Aorta (tissue), 5 donors: ENCODE measurements at regions not wholly inside any gene's neighbourhood (a gene's known extent, or its start where the extent isn't known, plus 50 kb on each side); places are given as distances from the start of the nearest gene placed in this dataset.
"Not testable (repeated sequence)": the region's sequence is repeated elsewhere in the genome, so short reads cannot be mapped to it uniquely, and the experiment has no call there.

ENCODE experiments used
- ATAC-seq: fragments of 200-7000 bp; cut with Tn5 transposase; one replicate; pipeline ENCODE4 v1.9.1; 2022; ENCODE audit warnings: moderate library complexity; ENCODE audit not compliant: low FRiP score
- DNase-seq, 2 donors: peaks; one replicate each; pipeline ENCODE4 v3.0.0-alpha.2; 2020
- H3K27ac ChIP-seq, 2 donors: one replicate each; pipeline ENCODE4 v1.5.1; 2013; ENCODE audit warnings: low read length in 2 of 2, mild to moderate bottlenecking in 2 of 2, moderate library complexity in 2 of 2, control low read depth in 1 of 2, inconsistent platforms in 1 of 2, low read depth in 1 of 2
- H3K27me3 ChIP-seq, 2 donors: one replicate each; pipeline ENCODE4 v1.6.1; 2013; ENCODE audit warnings: control low read depth in 1 of 2, low read length in 1 of 2, mild to moderate bottlenecking in 1 of 2, moderate library complexity in 1 of 2; ENCODE audit not compliant: insufficient read depth in 2 of 2, control insufficient read depth in 1 of 2
- H3K36me3 ChIP-seq, 2 donors: one replicate each; pipeline ENCODE4 v1.6.1; 2013; ENCODE audit warnings: control low read depth in 1 of 2, low read length in 1 of 2, mild to moderate bottlenecking in 1 of 2; ENCODE audit not compliant: insufficient read depth in 2 of 2, control insufficient read depth in 1 of 2
- H3K4me1 ChIP-seq, 2 donors: one replicate each; pipeline ENCODE4 v1.6.1; 2013; ENCODE audit warnings: low read length in 2 of 2, control low read depth in 1 of 2, mild to moderate bottlenecking in 1 of 2, moderate library complexity in 1 of 2; ENCODE audit not compliant: insufficient read depth in 2 of 2, control insufficient read depth in 1 of 2
- H3K4me3 ChIP-seq, 2 donors: one replicate each; pipeline ENCODE4 v1.5.1; 2013; ENCODE audit warnings: low read length in 2 of 2, control low read depth in 1 of 2, mild to moderate bottlenecking in 1 of 2
- H3K9me3 ChIP-seq: one replicate; pipeline ENCODE4 v1.6.1; 2013; ENCODE audit warnings: mild to moderate bottlenecking, low read length; ENCODE audit not compliant: control insufficient read depth
- WGBS, 2 donors: extraction: QIAGEN DNeasy Blood & Tissue Kit; methylation state at CpG; one replicate each; pipeline ENCODE4 v1.1.7; 2013; 5-methylcytosine and 5-hydroxymethylcytosine counted together
- intact Hi-C, 2 donors: fragments of 100-400 bp; cut with DNase I; formaldehyde crosslinking; loops; one replicate each; pipeline versions ENCODE4 v1.14.2 to v1.15.0; 2022
- donor health status: healthy with polysubstance abuse.
- donor health status: Bipolar disorder and iron deficiency.
- donor health status: DM: no; HTN: no; CAD: no.
- donor health status: DM: no; HTN: no; CAD: no.
- donor health status: DM: yes; HTN: yes; CAD: no.

DNA sequence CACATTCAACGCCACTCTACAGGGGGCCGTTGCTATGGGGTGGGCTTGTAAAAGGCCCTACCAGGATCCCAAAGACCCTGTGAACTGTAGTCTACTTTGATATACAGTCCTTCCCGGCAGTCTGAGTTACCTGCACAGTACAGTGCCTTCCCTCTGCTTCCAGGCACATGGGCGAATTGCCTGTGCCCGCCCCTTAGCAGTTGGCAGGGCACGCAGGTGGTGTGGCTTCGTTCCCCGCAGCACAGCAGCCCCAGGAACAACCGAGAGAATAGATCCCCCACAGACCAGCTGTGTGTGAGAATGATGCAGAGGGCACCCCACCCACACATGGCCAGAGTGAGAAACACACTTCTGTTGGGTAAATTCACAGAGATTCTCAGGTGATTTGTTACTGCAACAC is 60.6 kb downstream of the MRPL57 start:
- 76 to 81% methylated on average over 9 of the region's 9 CpGs for WGBS, 2 donors
- DNase-seq, result no peak
- no peaks in the 10 kb centered on the region for H3K4me1 ChIP-seq
- intact Hi-C loops, result no loop called here
- no peaks in the 10 kb centered on the region for H3K27me3 ChIP-seq
- no peak overlapping the region for H3K27ac ChIP-seq
- H3K36me3 ChIP-seq, result no peaks in the 10 kb centered on the region
- H3K9me3 ChIP-seq, result no peaks in the 10 kb centered on the region
- H3K4me3 ChIP-seq, result no peak overlapping the region
- no peak for ATAC-seq

DNA sequence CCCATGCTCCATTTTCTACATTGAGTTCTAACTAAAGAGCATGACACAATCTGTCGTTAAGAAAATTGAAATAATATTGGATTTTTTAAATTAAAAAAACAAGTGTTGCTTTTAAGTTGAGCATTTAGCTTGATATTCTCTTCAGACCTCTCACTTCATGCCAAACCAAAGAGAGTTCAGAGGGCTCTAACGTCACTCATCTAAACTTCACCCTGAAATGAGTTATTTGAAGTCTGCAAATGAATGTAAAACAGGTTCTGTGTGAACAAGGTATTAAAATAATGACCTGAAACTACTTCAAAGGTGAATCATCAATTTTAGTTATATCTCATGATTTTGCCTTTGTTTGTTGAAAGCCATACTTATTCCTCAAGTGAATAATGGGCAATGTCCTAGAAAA is 61.8 kb downstream of the MRPL57 start:
- WGBS, 2 donors, result 46 to 61% methylated on average over 2 of the region's 2 CpGs
- ATAC-seq, result no peak
- Histone ChIP-seq H3K36me3 (no peaks in the 10 kb centered on the region), H3K27ac (no peak overlapping the region), H3K9me3 (no peaks in the 10 kb centered on the region), H3K4me1 (no peaks in the 10 kb centered on the region), H3K4me3 (no peak overlapping the region), H3K27me3 (no peaks in the 10 kb centered on the region)
- intact Hi-C loops, result no loop called here
- DNase-seq, result no peak

DNA sequence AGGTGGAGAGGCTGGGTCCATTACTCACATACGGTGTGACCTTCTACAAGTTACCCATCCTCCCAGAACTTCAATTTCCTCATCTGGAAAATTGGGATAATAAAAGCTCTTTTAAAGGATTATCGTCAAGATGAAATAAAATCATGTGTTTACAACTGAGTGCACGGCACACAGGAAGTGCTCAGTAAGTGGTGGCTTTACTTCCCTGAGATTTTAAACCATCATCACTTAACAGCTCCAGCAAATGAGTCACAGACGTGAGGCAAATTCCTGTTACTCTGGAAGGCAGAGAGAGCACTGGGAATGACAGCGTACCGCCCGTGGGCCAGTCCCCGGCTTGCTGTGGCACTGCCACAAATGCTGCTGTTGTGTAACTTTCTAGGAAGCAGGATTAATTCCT is 64.1 kb downstream of the MRPL57 start:
- Histone ChIP-seq H3K27ac (no peak overlapping the region), H3K9me3 (no peaks in the 10 kb centered on the region), H3K4me1 (no peaks in the 10 kb centered on the region), H3K4me3 (no peak overlapping the region), H3K27me3 (no peaks in the 10 kb centered on the region), H3K36me3 (no peaks in the 10 kb centered on the region)
- DNase-seq, result no peak
- WGBS, 2 donors, result 23 to 38% methylated on average over 8 of the region's 8 CpGs
- intact Hi-C loops, result no loop called here
- ATAC-seq, result peak; percentile 36

DNA sequence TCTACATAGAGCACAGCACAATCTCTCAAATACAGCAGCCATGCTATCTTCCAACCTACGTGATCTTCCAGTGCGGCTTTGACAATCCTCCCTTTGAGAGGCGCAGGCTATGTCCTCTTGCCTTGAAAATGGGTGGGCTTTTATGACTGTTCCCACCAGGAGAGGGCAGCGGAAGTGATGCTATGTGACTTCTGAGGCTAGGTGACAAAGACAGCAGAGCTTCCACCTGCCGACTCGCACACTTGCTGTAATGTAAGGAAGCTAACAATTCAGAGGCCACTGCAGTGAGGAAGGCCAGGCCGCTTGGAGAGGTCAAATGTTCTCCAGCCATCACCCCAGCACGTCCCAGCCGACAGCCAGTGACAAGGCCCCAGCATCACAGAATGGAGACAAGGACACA is 65.8 kb downstream of the MRPL57 start:
- H3K9me3 ChIP-seq, result no peaks in the 10 kb centered on the region
- H3K4me1 ChIP-seq, result no peaks in the 10 kb centered on the region
- no peaks in the 10 kb centered on the region for H3K36me3 ChIP-seq
- 82% methylated on average over 9 of the region's 9 CpGs for WGBS, 2 donors
- H3K4me3 ChIP-seq, result no peak overlapping the region
- intact Hi-C loops, result no loop called here
- no peak for DNase-seq
- no peak overlapping the region for H3K27ac ChIP-seq
- H3K27me3 ChIP-seq, result no peaks in the 10 kb centered on the region
- no peak for ATAC-seq

DNA sequence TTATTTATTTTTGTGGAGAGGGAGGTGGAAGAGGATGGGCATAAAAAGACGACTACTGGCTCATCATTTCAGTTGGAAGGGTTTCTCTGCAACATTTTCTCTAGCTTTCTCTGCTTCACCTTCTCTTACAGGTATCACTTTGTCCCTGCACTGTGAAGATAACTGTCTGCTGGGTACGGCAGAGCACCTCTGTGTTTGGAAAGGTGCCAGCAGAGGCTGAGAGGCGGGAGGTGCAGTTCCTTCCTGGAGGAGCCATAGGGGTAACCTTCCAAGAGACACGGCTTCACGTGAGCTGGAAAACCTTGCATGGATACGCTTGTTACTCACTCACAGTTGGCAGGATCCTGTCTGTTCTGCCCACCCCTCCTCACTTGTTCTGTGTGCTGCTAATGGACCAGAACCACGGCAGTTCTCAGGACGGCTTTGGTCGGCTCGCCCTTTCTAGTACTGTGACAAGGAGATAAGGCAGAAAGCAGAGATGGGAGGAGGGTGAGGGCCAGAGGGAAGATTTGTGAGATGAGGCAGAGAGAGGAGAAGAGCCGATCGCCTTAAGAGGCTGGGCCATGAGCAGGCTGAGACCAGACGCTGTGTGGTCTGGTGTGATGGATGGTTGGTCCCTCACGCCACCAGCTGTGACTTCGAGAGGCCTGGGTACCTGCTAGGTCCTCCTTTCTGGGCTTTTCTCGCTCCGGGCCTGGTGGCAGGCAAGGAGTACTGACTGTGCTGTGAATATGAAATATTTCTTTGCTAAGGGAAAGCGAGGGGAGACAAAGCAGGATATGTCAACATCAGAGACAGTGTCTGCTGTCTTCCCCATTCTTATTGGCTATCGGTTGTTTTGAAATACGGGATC is 66.8 kb downstream of the MRPL57 start:
- H3K27ac ChIP-seq, result no peak overlapping the region
- intact Hi-C loops, result no loop called here
- no peak overlapping the region for H3K4me3 ChIP-seq
- 51 to 55% methylated on average over 20 of the region's 20 CpGs for WGBS, 2 donors
- no peaks in the 10 kb centered on the region for H3K36me3 ChIP-seq
- H3K4me1 ChIP-seq, result no peaks in the 10 kb centered on the region
- H3K27me3 ChIP-seq, result no peaks in the 10 kb centered on the region
- DNase-seq (no peak), ATAC-seq (peak; percentile 45)
- H3K9me3 ChIP-seq, result no peaks in the 10 kb centered on the region

DNA sequence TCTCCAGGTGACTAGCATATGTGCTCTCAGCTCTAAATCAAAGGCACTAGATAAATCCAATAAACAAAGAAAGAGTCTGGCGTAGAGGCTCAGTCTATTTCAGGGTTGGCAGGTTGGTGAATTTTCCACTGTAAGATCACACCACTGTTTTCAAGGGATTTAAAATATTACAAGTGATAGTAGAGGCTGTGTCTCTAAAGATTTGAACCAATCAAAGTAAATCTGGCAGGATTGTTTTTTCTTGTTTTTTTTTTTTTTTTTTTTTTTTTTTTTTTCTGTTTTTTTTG is 67.4 kb downstream of the MRPL57 start:
- 12 to 18% methylated on average over 1 of the region's 1 CpG for WGBS, 2 donors
- H3K36me3 ChIP-seq, H3K4me3 ChIP-seq, H3K4me1 ChIP-seq, H3K27ac ChIP-seq, ATAC-seq, H3K27me3 ChIP-seq, H3K9me3 ChIP-seq, DNase-seq, intact Hi-C loops: not testable (repeated sequence)

DNA sequence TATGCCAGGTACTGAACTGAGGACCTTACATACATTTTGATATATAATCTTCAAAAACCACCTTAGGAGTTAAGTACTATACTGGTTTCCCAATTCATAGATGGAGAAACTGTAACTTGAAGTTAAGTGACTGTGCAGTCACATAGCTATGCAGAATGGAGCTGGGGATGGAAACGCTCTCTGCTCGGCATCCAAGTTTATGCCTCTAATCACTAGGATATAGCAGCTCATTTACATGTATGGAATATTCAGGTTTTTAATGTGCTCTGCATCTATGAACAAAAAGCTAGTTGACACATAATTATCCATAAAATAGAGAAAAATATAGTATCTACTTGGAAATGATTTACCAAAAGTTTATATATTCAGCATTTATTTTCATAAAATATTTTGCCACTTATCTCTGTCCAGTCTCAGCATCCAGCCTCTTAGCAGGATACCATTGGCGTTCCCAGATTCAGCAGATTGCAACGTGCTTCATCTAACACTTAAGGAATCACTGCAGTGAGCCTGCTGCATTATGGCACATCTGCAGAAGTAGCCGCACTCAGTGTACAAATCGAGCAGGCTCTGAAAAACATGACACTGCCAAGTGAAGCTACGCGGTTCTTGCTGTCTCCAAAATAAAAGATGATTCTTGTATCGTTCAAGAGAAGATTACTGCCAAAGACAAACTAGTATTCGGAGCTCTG is 70.4 kb downstream of the MRPL57 start:
- Histone ChIP-seq H3K36me3 (no peaks in the 10 kb centered on the region), H3K9me3 (no peaks in the 10 kb centered on the region), H3K27me3 (no peaks in the 10 kb centered on the region), H3K4me3 (no peak overlapping the region), H3K27ac (no peak overlapping the region), H3K4me1 (no peaks in the 10 kb centered on the region)
- intact Hi-C loops, result no loop called here
- 81 to 82% methylated on average over 10 of the region's 10 CpGs for WGBS, 2 donors
- no peak for ATAC-seq
- no peak for DNase-seq

DNA sequence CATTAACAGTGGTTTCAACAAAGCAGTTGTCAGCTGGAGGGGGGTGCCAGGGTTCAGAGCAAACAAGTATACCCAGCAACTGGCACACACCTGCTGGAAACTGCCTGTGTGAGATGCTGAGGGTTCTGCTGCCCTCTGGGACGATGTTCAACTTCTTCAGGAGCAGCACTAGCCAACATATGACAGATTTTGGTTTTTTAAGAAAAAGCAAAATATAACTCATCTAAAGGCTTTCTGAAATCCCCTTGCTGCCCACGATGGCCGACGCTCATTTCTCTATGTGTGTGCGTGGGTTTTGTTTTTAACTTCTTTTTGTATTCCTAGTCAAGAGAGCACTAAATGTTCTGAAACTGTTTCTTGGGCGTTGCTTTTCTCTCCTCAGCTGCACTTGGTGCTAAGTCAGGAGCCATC is 79.9 kb downstream of the MRPL57 start:
- WGBS, 2 donors, result 61 to 75% methylated on average over 6 of the region's 6 CpGs
- Histone ChIP-seq H3K9me3 (no peaks in the 10 kb centered on the region), H3K4me1 (no peaks in the 10 kb centered on the region), H3K4me3 (no peak overlapping the region), H3K27ac (no peak overlapping the region), H3K27me3 (no peaks in the 10 kb centered on the region), H3K36me3 (no peaks in the 10 kb centered on the region)
- intact Hi-C loops, result no loop called here
- ATAC-seq (no peak), DNase-seq (no peak)

DNA sequence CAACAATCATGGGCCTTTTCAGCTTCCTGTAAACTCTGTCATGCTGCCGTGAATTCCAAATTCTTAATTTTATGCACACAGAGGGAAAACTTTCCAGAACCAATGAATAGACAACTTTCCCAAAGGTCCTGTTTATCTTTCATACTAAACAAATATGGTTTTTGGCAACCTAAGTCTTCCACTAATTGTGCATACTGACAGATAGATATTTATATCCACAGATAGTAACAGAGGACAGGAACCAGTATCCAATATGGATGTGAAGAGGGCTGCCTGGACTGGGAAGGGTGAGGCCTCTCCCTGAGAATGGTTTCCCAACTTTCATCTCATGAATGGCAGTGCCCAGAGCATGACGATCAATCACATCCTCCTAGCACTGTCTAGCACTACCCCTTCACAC is 80.4 kb downstream of the MRPL57 start:
- Histone ChIP-seq H3K4me1 (no peaks in the 10 kb centered on the region), H3K27me3 (no peaks in the 10 kb centered on the region), H3K27ac (no peak overlapping the region), H3K4me3 (no peak overlapping the region), H3K9me3 (no peaks in the 10 kb centered on the region), H3K36me3 (no peaks in the 10 kb centered on the region)
- ATAC-seq (no peak), DNase-seq (no peak)
- intact Hi-C loops, result no loop called here
- 70 to 78% methylated on average over 2 of the region's 2 CpGs for WGBS, 2 donors
